GM12874 (cell line): ENCODE measurements at regions not wholly inside any gene's neighbourhood (a gene's known extent, or its start where the extent isn't known, plus 50 kb on each side); places are given as distances from the start of the nearest gene placed in this dataset.

Source experiments
- CTCF ChIP-seq: IDR thresholded peaks from 2 replicates; pipeline ENCODE4 v1.5.1; 2011; ENCODE audit warnings: low read depth, mild to moderate bottlenecking, control low read depth, low read length, moderate library complexity; ENCODE audit not compliant: insufficient read depth

- TF ChIP-seq CTCF = no peak
These were observed 60.7 kb upstream of the TBX3 start for GRCh38 chr12:114744691-114745090.

DNA sequence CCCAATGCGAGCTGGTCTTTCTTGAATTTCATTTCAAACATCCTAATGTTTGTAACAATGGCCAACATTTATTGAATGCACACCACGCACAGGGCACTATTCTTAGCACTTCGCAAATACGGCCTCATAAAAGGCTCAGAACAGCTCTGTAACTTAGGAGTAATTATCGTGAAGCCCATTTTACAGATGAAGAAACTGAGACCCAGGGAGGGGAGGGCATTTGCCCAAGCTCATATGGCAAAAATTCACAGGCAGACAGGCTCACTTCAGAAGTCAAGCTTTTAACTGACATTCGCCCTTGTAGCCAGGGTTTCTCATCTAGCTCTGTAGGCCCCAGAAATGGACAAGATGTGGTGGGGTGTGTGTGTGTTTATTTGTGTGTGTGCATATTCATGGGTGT lies 60.3 kb upstream of the TBX3 start:
- no peak for TF ChIP-seq CTCF

DNA sequence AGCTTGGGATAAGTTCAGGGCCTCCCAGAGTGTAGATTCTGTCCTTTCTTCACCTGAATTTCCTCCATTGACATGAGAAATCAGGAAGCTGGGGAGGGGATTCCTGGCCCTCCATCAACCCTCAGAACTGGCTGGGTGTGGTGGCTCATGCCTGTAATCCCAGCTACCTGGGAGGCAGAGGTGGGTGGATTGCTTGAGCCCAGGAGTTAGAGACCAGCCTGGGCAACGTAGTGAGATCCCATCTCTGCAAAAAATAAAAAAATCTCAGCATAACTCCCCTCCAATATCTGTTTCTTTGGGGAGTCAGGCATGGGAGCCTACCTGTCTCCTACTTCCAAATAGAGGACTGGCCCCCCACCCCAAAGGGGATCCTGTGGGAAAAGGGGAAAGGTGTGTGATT lies 59.8 kb upstream of the TBX3 start:
- TF ChIP-seq CTCF = no peak

DNA sequence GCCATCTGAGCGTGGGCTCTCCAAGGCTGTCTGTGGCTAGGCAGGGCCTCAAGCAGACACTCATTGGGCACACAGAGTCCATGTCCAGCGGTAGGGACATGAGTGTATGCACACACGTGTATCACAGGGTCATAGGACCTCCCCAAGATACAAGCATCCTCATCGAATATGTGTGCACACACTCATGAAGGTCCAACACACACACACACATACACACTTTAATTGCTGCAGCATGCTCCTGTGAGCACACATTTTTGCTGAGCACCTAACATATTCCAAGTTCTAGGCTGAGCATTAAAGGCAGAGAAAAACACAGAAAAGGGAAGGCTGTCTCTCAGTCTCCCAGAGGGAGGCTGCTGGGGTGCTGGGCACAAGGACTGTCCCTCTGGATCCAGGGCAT lies 59.3 kb upstream of the TBX3 start:
- no peak for TF ChIP-seq CTCF

- no peak for TF ChIP-seq CTCF
These were observed 58.4 kb upstream of the TBX3 start for GRCh38 chr12:114742363-114742762.

- no peak for TF ChIP-seq CTCF
These were observed 58.0 kb upstream of the TBX3 start for GRCh38 chr12:114741940-114742339.

DNA sequence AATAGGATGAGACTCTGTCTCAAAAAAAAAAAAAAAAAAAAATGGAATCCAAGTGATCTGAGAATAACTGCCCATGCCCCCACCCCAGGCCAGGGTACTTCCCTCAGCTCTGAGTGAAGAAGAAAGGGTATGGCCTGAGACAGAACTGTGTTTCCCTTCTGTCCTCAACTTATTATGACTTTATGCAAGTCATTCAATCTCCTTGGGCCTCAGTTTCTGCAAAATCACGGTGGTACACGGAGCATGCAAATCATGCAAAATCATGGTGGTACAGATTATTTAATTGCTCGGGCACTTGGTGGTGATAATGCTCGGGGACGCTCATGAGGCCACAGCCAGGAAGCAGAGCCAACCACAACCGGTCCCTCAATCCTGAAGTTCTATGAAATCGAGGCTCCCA lies 56.5 kb upstream of the TBX3 start:
- TF ChIP-seq CTCF = no peak
